KMS-11 (cell line): ENCODE measurements at regions not wholly inside any gene's neighbourhood (a gene's known extent, or its start where the extent isn't known, plus 50 kb on each side); places are given as distances from the start of the nearest gene placed in this dataset.

Source experiments
- H2AFZ ChIP-seq: fragments of 200-600 bp; sonication (generic); 2 replicates; pipeline ENCODE4 v1.6.1; 2016; ENCODE audit warnings: antibody characterized with exemption, mixed run types, low read depth
- H3K27ac ChIP-seq: fragments of 200-600 bp; sonication (generic); 2 replicates; pipeline ENCODE4 v1.6.1; 2016; ENCODE audit warnings: mild to moderate bottlenecking, mixed run types
- H3K27me3 ChIP-seq: fragments of 200-600 bp; sonication (generic); 2 replicates; pipeline ENCODE4 v1.6.1; 2017; ENCODE audit warnings: mild to moderate bottlenecking, low read depth, mixed run types, moderate library complexity; ENCODE audit not compliant: insufficient read depth
- H3K36me3 ChIP-seq: fragments of 200-600 bp; sonication (generic); 2 replicates; pipeline ENCODE4 v1.6.1; 2017; ENCODE audit warnings: mild to moderate bottlenecking, mixed run types; ENCODE audit not compliant: insufficient read depth
- H3K4me1 ChIP-seq: fragments of 200-600 bp; sonication (generic); 2 replicates; pipeline ENCODE4 v1.6.1; 2016; ENCODE audit warnings: mild to moderate bottlenecking, low read depth, mixed run types; ENCODE audit not compliant: poor library complexity, severe bottlenecking
- H3K4me2 ChIP-seq: fragments of 200-600 bp; sonication (generic); 2 replicates; pipeline ENCODE4 v1.7.0; 2016; ENCODE audit warnings: mild to moderate bottlenecking, mixed run types
- H3K4me3 ChIP-seq: fragments of 200-600 bp; sonication (generic); IDR thresholded peaks from 2 replicates; pipeline ENCODE4 v1.6.1; 2017; ENCODE audit warnings: low read depth, low read length, mixed read lengths; ENCODE audit not compliant: insufficient read depth
- H3K79me2 ChIP-seq: fragments of 200-600 bp; sonication (generic); 2 replicates; pipeline ENCODE4 v1.6.1; 2016; ENCODE audit warnings: low read depth, mixed run types; ENCODE audit not compliant: insufficient read depth
- H3K9ac ChIP-seq: fragments of 200-600 bp; sonication (generic); 2 replicates; pipeline ENCODE4 v1.6.1; 2016; ENCODE audit warnings: mild to moderate bottlenecking, mixed run types
- H4K20me1 ChIP-seq: fragments of 200-600 bp; sonication (generic); 2 replicates; pipeline ENCODE4 v1.6.1; 2016; ENCODE audit warnings: mild to moderate bottlenecking, mixed run types; ENCODE audit not compliant: insufficient read depth
- CTCF ChIP-seq: fragments of 200-600 bp; sonication (generic); conservative IDR thresholded peaks from 2 replicates; pipeline ENCODE4 v1.6.1; 2017; ENCODE audit warnings: low read depth, mild to moderate bottlenecking, antibody characterized with exemption, low read length, moderate library complexity, mixed read lengths

GRCh38 chr17:70609566-70609965 is 440.2 kb downstream of the KCNJ2 start:
- Histone ChIP-seq H3K27me3 (no peaks in the 10 kb centered on the region), H3K4me3 (no peak overlapping the region), H3K79me2 (no peaks in the 10 kb centered on the region), H3K27ac (no peak overlapping the region), H4K20me1 (no peaks in the 10 kb centered on the region), H3K36me3 (no peaks in the 10 kb centered on the region), H3K9ac (no peak overlapping the region), H3K4me2 (no peak overlapping the region), H2AFZ (no peak overlapping the region), H3K4me1 (no peaks in the 10 kb centered on the region)
- TF ChIP-seq CTCF = no peak

DNA sequence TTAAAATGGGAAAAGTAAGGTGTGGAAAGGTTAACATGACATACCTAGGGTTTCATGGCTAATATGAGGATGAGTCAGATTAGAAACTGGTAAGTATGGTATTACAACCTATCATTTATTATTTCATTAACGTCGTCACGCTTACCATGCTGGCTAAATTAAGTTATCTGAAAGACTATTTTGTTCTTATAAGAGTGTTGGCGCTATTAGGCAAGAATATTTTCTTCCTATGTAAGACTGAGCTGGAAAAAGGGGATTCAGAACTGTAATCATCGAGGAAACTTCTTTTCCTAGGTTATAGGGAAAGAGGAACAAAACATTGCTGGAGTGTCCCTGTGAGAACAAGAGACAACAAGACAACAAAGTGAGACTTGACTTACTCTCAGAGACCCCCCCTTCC is 440.8 kb downstream of the KCNJ2 start:
- Histone ChIP-seq H3K4me3 (no peak overlapping the region), H3K27ac (no peak overlapping the region), H2AFZ (no peak overlapping the region), H3K4me1 (no peaks in the 10 kb centered on the region), H3K9ac (no peak overlapping the region), H4K20me1 (no peaks in the 10 kb centered on the region), H3K27me3 (no peaks in the 10 kb centered on the region), H3K4me2 (no peak overlapping the region), H3K36me3 (no peaks in the 10 kb centered on the region), H3K79me2 (no peaks in the 10 kb centered on the region)
- TF ChIP-seq CTCF = no peak

- Histone ChIP-seq H3K36me3 (no peaks in the 10 kb centered on the region), H4K20me1 (no peaks in the 10 kb centered on the region), H3K27ac (no peak overlapping the region), H3K4me2 (no peak overlapping the region), H3K79me2 (no peaks in the 10 kb centered on the region), H3K9ac (no peak overlapping the region), H3K4me3 (no peak overlapping the region), H2AFZ (no peak overlapping the region), H3K27me3 (no peaks in the 10 kb centered on the region), H3K4me1 (no peaks in the 10 kb centered on the region)
- no peak for TF ChIP-seq CTCF
Observed at GRCh38 chr17:70613681-70614080, 444.3 kb downstream of the KCNJ2 start.

GRCh38 chr17:70615831-70616230 is 446.5 kb downstream of the KCNJ2 start:
- no peak for TF ChIP-seq CTCF

DNA sequence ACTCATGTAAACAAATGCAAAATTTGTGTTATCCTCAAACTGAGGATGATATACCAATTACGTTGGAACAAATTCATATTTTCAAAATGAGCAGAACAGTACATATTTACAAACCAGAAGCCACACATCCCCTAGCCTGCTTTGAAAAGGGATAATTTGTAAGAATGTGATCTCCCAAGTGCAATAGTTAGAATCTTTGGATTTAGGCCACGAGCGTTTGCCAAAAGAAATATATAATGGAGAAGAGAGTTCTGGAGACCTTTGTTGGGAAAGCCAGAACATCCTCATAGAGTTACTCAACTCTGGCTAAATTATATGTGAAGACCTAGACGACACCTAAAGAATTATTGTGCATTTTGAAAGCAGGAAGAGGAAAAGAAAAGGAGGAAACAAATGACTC is 449.3 kb downstream of the KCNJ2 start:
- Histone ChIP-seq H2AFZ (no peak overlapping the region), H4K20me1 (no peaks in the 10 kb centered on the region), H3K79me2 (no peaks in the 10 kb centered on the region), H3K4me1 (no peaks in the 10 kb centered on the region), H3K27ac (no peak overlapping the region), H3K4me2 (no peak overlapping the region), H3K27me3 (no peaks in the 10 kb centered on the region), H3K4me3 (no peak overlapping the region), H3K9ac (no peak overlapping the region), H3K36me3 (no peaks in the 10 kb centered on the region)
- TF ChIP-seq CTCF = no peak

More at GRCh38 chr17:70615831-70616230, 446.5 kb downstream of the KCNJ2 start:
- Histone ChIP-seq H3K27ac (no peak overlapping the region), H3K4me1 (no peaks in the 10 kb centered on the region), H3K36me3 (no peaks in the 10 kb centered on the region), H3K79me2 (no peaks in the 10 kb centered on the region), H3K9ac (no peak overlapping the region), H3K4me2 (no peak overlapping the region), H3K4me3 (no peak overlapping the region), H3K27me3 (no peaks in the 10 kb centered on the region), H4K20me1 (no peaks in the 10 kb centered on the region), H2AFZ (no peak overlapping the region)
